Breast epithelium (tissue), 3 donors: ENCODE measurements at regions not wholly inside any gene's neighbourhood (a gene's known extent, or its start where the extent isn't known, plus 50 kb on each side); places are given as distances from the start of the nearest gene placed in this dataset.
"Not testable (repeated sequence)": the region's sequence is repeated elsewhere in the genome, so short reads cannot be mapped to it uniquely, and the experiment has no call there.

Source experiments
- POLR2A ChIP-seq: fragments of 450-650 bp; IDR thresholded peaks from one replicate; pipeline ENCODE4 v1.6.1; 2016; ENCODE audit warnings: antibody characterized with exemption, mild to moderate bottlenecking, moderate library complexity
- POLR2AphosphoS5 ChIP-seq, 3 donors: sonication (generic); formaldehyde crosslinking; IDR thresholded peaks; one replicate each; pipeline ENCODE4 v1.6.1; 2017; ENCODE audit warnings: antibody characterized with exemption in 3 of 3

- not testable (repeated sequence) for TF ChIP-seq POLR2A; POLR2AphosphoS5 (IDR thresholded peaks at IDR 0.05)
Measured at GRCh38 chr6:88406674-88407073, 240.5 kb upstream of the CNR1 start.
